A549 (cell line): ENCODE measurements at regions not wholly inside any gene's neighbourhood (a gene's known extent, or its start where the extent isn't known, plus 50 kb on each side); places are given as distances from the start of the nearest gene placed in this dataset.

Source experiments
- POLR2AphosphoS2 ChIP-seq: conservative IDR thresholded peaks from 2 replicates; pipeline ENCODE4 v1.6.1; 2012; ENCODE audit warnings: low read length, improper control_type of control experiment, inconsistent platforms
- TF ChIP-seq, protein P1 (sequence below): fragments of >200 bp; sonication (Bioruptor Twin); formaldehyde crosslinking; IDR thresholded peaks from 3 replicates; pipeline ENCODE4 v1.5.1; 2016
- TF ChIP-seq, protein P2 (sequence below): fragments of 450-650 bp; IDR thresholded peaks from 2 replicates; pipeline ENCODE4 v1.6.1; 2014; ENCODE audit warnings: antibody characterized with exemption
- TF ChIP-seq, protein P3 (sequence below): fragments of 250-450 bp; sonication (Bioruptor Pico); IDR thresholded peaks from 2 replicates; pipeline ENCODE4 v1.5.0; 2021; ENCODE audit warnings: mild to moderate bottlenecking, moderate library complexity, borderline replicate concordance
- TF ChIP-seq, protein P4 (sequence below): fragments of 200-600 bp; sonication (generic); IDR thresholded peaks from 2 replicates; pipeline ENCODE4 v1.6.1; 2016; ENCODE audit warnings: antibody characterized with exemption, mild to moderate bottlenecking, moderate library complexity

DNA sequence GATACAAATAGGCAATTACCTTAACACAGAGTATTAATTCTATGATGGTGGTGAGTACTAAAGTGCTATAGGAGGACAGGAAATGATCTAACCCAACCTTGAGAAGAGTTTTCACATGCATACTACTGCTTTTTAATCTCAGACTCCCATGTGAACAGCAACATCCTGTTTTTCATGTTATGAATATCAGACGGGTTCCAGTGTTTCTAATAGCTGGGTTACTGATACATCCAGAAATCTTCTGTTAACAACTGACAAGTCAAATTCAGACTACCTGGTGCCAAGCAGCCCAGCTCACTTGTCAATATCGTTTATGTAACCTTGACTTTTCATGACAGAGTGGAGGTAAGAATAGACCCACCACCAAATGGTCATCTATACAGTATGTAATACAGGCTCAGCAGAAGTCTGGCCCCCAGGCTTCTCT is 220.2 kb upstream of the COL8A1 start:
- TF ChIP-seq, protein P1, sequence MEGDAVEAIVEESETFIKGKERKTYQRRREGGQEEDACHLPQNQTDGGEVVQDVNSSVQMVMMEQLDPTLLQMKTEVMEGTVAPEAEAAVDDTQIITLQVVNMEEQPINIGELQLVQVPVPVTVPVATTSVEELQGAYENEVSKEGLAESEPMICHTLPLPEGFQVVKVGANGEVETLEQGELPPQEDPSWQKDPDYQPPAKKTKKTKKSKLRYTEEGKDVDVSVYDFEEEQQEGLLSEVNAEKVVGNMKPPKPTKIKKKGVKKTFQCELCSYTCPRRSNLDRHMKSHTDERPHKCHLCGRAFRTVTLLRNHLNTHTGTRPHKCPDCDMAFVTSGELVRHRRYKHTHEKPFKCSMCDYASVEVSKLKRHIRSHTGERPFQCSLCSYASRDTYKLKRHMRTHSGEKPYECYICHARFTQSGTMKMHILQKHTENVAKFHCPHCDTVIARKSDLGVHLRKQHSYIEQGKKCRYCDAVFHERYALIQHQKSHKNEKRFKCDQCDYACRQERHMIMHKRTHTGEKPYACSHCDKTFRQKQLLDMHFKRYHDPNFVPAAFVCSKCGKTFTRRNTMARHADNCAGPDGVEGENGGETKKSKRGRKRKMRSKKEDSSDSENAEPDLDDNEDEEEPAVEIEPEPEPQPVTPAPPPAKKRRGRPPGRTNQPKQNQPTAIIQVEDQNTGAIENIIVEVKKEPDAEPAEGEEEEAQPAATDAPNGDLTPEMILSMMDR, result no peak
- TF ChIP-seq, protein P2, sequence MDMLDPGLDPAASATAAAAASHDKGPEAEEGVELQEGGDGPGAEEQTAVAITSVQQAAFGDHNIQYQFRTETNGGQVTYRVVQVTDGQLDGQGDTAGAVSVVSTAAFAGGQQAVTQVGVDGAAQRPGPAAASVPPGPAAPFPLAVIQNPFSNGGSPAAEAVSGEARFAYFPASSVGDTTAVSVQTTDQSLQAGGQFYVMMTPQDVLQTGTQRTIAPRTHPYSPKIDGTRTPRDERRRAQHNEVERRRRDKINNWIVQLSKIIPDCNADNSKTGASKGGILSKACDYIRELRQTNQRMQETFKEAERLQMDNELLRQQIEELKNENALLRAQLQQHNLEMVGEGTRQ, result no peak
- TF ChIP-seq, protein P3, sequence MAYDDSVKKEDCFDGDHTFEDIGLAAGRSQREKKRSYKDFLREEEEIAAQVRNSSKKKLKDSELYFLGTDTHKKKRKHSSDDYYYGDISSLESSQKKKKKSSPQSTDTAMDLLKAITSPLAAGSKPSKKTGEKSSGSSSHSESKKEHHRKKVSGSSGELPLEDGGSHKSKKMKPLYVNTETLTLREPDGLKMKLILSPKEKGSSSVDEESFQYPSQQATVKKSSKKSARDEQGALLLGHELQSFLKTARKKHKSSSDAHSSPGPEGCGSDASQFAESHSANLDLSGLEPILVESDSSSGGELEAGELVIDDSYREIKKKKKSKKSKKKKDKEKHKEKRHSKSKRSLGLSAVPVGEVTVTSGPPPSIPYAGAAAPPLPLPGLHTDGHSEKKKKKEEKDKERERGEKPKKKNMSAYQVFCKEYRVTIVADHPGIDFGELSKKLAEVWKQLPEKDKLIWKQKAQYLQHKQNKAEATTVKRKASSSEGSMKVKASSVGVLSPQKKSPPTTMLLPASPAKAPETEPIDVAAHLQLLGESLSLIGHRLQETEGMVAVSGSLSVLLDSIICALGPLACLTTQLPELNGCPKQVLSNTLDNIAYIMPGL, result no peak
- no peak for TF ChIP-seq POLR2AphosphoS2
- TF ChIP-seq, protein P4, sequence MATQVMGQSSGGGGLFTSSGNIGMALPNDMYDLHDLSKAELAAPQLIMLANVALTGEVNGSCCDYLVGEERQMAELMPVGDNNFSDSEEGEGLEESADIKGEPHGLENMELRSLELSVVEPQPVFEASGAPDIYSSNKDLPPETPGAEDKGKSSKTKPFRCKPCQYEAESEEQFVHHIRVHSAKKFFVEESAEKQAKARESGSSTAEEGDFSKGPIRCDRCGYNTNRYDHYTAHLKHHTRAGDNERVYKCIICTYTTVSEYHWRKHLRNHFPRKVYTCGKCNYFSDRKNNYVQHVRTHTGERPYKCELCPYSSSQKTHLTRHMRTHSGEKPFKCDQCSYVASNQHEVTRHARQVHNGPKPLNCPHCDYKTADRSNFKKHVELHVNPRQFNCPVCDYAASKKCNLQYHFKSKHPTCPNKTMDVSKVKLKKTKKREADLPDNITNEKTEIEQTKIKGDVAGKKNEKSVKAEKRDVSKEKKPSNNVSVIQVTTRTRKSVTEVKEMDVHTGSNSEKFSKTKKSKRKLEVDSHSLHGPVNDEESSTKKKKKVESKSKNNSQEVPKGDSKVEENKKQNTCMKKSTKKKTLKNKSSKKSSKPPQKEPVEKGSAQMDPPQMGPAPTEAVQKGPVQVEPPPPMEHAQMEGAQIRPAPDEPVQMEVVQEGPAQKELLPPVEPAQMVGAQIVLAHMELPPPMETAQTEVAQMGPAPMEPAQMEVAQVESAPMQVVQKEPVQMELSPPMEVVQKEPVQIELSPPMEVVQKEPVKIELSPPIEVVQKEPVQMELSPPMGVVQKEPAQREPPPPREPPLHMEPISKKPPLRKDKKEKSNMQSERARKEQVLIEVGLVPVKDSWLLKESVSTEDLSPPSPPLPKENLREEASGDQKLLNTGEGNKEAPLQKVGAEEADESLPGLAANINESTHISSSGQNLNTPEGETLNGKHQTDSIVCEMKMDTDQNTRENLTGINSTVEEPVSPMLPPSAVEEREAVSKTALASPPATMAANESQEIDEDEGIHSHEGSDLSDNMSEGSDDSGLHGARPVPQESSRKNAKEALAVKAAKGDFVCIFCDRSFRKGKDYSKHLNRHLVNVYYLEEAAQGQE, result no peak
